Breast epithelium (tissue), 4 donors: ENCODE measurements at regions not wholly inside any gene's neighbourhood (a gene's known extent, or its start where the extent isn't known, plus 50 kb on each side); places are given as distances from the start of the nearest gene placed in this dataset.
"Not testable (repeated sequence)": the region's sequence is repeated elsewhere in the genome, so short reads cannot be mapped to it uniquely, and the experiment has no call there.

Experiments
- DNase-seq, 2 donors: peaks; one replicate each; pipeline ENCODE4 v3.0.0-alpha.2; 2019; ENCODE audit warnings: low spot score in 2 of 2
- H3K27ac ChIP-seq, 2 donors: fragments of 200-600 bp; sonication (generic) in 1 of 2; one replicate each; pipeline ENCODE4 v1.5.1; 2016 to 2019; ENCODE audit warnings: mild to moderate bottlenecking in 1 of 2
- H3K27me3 ChIP-seq, 2 donors: fragments of 200-600 bp; sonication (generic) in 1 of 2; one replicate each; pipeline versions ENCODE4 v1.5.1 to v1.6.0; 2017 to 2019; ENCODE audit warnings: control low read depth in 1 of 2, mild to moderate bottlenecking in 1 of 2
- H3K36me3 ChIP-seq: fragments of 200-600 bp; one replicate; pipeline ENCODE4 v1.5.1; 2019
- H3K4me1 ChIP-seq, 2 donors: fragments of 200-600 bp; sonication (generic); one replicate each; pipeline ENCODE4 v1.5.1; 2016 to 2019; ENCODE audit warnings: control low read depth in 1 of 2
- H3K4me3 ChIP-seq, 3 donors: fragments of 200-600 bp; sonication (generic); 1 replicate in 2 of 3; 2 replicates in 1 of 3; pipeline ENCODE4 v1.5.1; 2016 to 2019; ENCODE audit warnings: mild to moderate bottlenecking in 3 of 3, moderate library complexity in 2 of 3
- H3K9me3 ChIP-seq, 2 donors: fragments of 200-600 bp; sonication (generic) in 1 of 2; one replicate each; pipeline ENCODE4 v1.5.1; 2016 to 2019; ENCODE audit warnings: control low read depth in 1 of 2
- CTCF ChIP-seq, 3 donors: fragments of 450-650 bp; IDR thresholded peaks; one replicate each; pipeline ENCODE4 v1.5.1; 2016 to 2017; ENCODE audit warnings: antibody characterized with exemption in 3 of 3, mild to moderate bottlenecking in 3 of 3, moderate library complexity in 3 of 3
- POLR2A ChIP-seq: fragments of 450-650 bp; IDR thresholded peaks from one replicate; pipeline ENCODE4 v1.6.1; 2016; ENCODE audit warnings: antibody characterized with exemption, mild to moderate bottlenecking, moderate library complexity
- POLR2AphosphoS5 ChIP-seq, 3 donors: sonication (generic); formaldehyde crosslinking; IDR thresholded peaks; one replicate each; pipeline ENCODE4 v1.6.1; 2017; ENCODE audit warnings: antibody characterized with exemption in 3 of 3
- intact Hi-C: fragments of 100-400 bp; cut with DNase I; formaldehyde crosslinking; loops from one replicate; pipeline ENCODE4 v1.15.1; 2023; ENCODE audit warnings: low total_unique reads

GRCh38 chr13:34371645-34372395 lies 553.9 kb downstream of the RFC3 start:
- no peak for DNase-seq
- Histone ChIP-seq H3K4me1 (no peaks in the 10 kb centered on the region), H3K36me3 (no peaks in the 10 kb centered on the region), H3K4me3 (no peak overlapping the region), H3K27me3 (no peaks in the 10 kb centered on the region), H3K9me3 (no peaks in the 10 kb centered on the region), H3K27ac (no peak overlapping the region)
- TF ChIP-seq POLR2A (no peak), POLR2AphosphoS5 (IDR thresholded peaks at IDR 0.05) (no peak), CTCF (IDR thresholded peaks at IDR 0.05) (no peak)
- intact Hi-C loops, result no loop called here

GRCh38 chr13:34372581-34372980 lies 554.6 kb downstream of the RFC3 start:
- H3K36me3 ChIP-seq, result no peaks in the 10 kb centered on the region
- no peak for TF ChIP-seq POLR2A
- no peak for TF ChIP-seq CTCF (IDR thresholded peaks at IDR 0.05)
- no peaks in the 10 kb centered on the region for H3K4me1 ChIP-seq
- H3K27ac ChIP-seq, result no peak overlapping the region
- no peaks in the 10 kb centered on the region for H3K27me3 ChIP-seq
- DNase-seq, result no peak
- intact Hi-C loops, result no loop called here
- H3K9me3 ChIP-seq, result no peaks in the 10 kb centered on the region
- no peak overlapping the region for H3K4me3 ChIP-seq

- intact Hi-C loops, result no loop called here
- Histone ChIP-seq H3K4me3 (no peak overlapping the region), H3K27me3 (no peaks in the 10 kb centered on the region), H3K27ac (no peak overlapping the region), H3K9me3 (no peaks in the 10 kb centered on the region), H3K4me1 (no peaks in the 10 kb centered on the region), H3K36me3 (no peaks in the 10 kb centered on the region)
- TF ChIP-seq POLR2A, result no peak
- no peak for TF ChIP-seq CTCF (IDR thresholded peaks at IDR 0.05)
- TF ChIP-seq POLR2AphosphoS5 (IDR thresholded peaks at IDR 0.05), result no peak
- no peak for DNase-seq
These were observed 558.5 kb downstream of the RFC3 start for GRCh38 chr13:34376483-34376882.

- no peak overlapping the region for H3K27ac ChIP-seq
- TF ChIP-seq POLR2A (no peak), POLR2AphosphoS5 (IDR thresholded peaks at IDR 0.05) (no peak), CTCF (IDR thresholded peaks at IDR 0.05) (no peak)
- no peaks in the 10 kb centered on the region for H3K9me3 ChIP-seq
- DNase-seq, result no peak
- no peaks in the 10 kb centered on the region for H3K36me3 ChIP-seq
- intact Hi-C loops, result no loop called here
- no peaks in the 10 kb centered on the region for H3K4me1 ChIP-seq
- H3K27me3 ChIP-seq, result no peaks in the 10 kb centered on the region
- H3K4me3 ChIP-seq, result no peak overlapping the region
These were observed 560.8 kb upstream of the NBEA start for GRCh38 chr13:34381228-34381627.

- intact Hi-C loops, result no loop called here
- H3K27me3 ChIP-seq, result no peaks in the 10 kb centered on the region
- no peak for DNase-seq
- H3K36me3 ChIP-seq, result no peaks in the 10 kb centered on the region
- no peaks in the 10 kb centered on the region for H3K9me3 ChIP-seq
- no peak overlapping the region for H3K27ac ChIP-seq
- H3K4me3 ChIP-seq, result no peak overlapping the region
- TF ChIP-seq POLR2AphosphoS5 (IDR thresholded peaks at IDR 0.05) (no peak), POLR2A (no peak), CTCF (IDR thresholded peaks at IDR 0.05) (no peak)
- no peaks in the 10 kb centered on the region for H3K4me1 ChIP-seq
These were observed 558.3 kb upstream of the NBEA start for GRCh38 chr13:34383728-34384127.

- intact Hi-C loops, H3K36me3 ChIP-seq: not testable (repeated sequence)
These were observed 555.8 kb upstream of the NBEA start for GRCh38 chr13:34386229-34386628.

More at GRCh38 chr13:34386229-34386628, 555.8 kb upstream of the NBEA start:
- H3K27me3 ChIP-seq, H3K27ac ChIP-seq, DNase-seq, H3K4me1 ChIP-seq, H3K4me3 ChIP-seq, H3K9me3 ChIP-seq: not testable (repeated sequence)
